GM18870 (cell line): ENCODE measurements at regions not wholly inside any gene's neighbourhood (a gene's known extent, or its start where the extent isn't known, plus 50 kb on each side); places are given as distances from the start of the nearest gene placed in this dataset.

Experiments used
- ATAC-seq: cut with Tn5 transposase; IDR thresholded peaks from one replicate; pipeline ENCODE4 v1.9.1; 2021; ENCODE audit warnings: moderate library complexity; ENCODE audit not compliant: unreplicated experiment

DNA sequence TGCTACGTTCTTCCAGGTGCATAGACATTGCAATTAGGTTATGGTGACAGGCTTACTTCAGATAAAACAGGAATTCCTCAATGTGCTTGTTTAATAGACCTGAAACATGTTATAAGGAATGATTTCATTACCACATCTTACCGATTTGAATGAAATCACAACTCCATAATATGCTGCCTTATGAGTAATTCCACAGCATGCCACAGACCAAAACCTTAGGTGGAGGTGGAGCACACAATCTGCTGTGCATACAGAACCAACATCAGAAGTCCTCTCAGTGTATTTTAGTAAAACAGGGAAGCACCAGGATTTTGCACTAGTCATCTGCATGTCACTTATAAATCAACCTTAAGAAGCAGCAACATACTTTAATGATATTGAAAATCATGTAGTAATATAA is 148.9 kb upstream of the TSHZ2 start:
- ATAC-seq = no peak

DNA sequence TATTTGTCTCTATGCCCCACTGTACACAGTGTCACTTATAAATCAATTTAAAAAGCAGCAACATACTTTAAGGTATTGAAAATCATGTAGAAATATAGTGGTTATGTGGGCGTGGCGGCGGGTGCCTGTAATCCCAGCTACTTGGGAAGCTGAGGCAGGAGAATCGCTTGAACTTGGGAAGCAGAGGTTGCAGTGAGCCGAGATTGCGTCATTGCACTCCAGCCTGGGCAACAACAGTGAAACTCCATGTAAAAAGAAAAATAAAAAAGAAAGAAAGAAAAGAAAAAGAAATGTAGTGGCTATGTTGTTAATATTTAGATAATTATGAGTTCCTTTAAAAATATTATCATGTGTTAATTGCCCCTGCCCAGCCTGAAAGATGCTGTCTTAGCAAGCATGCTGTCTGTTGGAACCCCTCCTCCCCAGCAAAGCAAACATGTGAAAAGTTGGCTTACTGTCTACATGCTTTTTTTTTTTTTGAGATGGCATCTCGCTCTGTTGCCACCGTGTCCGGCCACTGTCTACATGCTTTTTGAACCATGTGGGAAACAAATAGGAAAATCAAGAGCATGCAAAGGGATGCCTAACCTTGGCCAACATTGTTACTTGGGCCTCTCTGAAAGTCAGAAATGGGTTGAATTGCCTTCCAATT is 151.4 kb upstream of the TSHZ2 start:
- no peak for ATAC-seq

DNA sequence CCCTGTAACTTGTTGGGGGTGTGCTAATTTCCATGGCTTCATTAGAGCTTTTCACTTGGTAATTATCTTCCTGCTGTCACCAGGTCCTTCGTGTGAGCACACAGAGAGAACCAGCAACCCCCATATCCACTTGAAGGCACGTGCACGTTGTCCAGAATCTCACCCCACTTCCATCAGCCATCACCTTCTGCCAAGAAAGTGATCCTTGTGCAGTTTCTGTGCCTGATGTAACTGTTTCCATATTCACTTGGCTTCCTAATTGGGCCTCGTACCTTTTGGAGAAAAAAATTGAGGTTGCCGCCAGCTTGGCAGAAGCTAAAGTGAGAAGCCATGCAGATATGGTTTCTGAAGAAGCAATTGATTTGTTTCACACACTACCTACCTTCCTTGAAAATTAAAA is 153.7 kb upstream of the TSHZ2 start:
- no peak for ATAC-seq

DNA sequence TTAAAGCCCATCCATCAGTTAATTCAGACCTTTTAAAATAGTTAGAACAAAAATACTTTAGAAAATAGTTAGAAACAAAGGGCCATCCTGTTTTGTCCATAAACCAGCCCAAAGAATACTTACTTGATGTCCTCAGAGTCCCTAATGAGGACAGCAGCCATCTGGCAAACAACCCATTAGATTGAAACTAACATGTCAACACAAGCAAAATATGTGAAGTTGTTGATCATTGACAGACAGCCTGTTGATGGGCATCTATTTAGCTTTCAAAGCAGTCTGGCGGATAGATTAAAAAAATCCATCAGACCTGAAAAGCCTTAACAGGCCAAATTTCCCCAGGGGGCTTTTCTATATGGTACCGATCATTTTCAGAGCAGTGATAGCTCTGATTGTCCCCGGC is 154.2 kb upstream of the TSHZ2 start:
- ATAC-seq = no peak

DNA sequence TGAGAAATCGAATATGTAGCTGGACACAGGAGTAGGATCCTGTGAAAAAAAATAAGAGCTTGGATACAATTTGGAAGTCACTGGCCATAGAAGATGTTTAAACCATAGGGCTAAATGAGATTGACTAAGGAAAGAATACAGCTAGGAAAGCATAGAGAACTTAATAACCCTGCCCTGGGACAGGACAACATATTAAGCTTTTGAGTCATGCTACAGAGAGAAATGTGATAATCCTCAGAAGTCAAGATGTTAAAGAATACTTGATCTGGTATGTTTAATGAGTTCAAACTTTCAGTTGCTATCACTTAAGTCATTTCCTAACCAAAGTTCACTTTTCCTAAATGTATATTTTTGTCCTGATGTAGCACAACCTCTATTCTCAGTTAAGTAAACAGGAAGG is 154.6 kb upstream of the TSHZ2 start:
- no peak for ATAC-seq

DNA sequence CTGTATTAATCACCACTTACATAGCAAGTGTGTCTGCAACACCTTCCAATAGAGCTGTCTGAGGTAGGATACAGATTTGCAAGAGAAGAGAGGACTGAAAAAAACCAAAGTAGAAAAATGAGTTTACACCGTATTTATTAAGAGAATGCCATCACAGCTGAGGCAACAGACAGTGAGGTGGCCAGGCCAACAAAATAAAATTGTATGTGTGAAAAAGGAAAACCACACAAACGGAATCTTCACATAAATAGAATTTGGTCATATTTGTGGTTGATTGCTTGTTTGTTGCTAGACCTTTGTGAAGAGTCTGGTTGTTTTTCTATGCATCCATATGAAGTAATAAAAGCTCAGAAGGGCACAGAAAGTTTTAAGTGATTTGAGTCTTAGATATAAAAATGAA is 157.8 kb upstream of the TSHZ2 start:
- ATAC-seq = no peak

DNA sequence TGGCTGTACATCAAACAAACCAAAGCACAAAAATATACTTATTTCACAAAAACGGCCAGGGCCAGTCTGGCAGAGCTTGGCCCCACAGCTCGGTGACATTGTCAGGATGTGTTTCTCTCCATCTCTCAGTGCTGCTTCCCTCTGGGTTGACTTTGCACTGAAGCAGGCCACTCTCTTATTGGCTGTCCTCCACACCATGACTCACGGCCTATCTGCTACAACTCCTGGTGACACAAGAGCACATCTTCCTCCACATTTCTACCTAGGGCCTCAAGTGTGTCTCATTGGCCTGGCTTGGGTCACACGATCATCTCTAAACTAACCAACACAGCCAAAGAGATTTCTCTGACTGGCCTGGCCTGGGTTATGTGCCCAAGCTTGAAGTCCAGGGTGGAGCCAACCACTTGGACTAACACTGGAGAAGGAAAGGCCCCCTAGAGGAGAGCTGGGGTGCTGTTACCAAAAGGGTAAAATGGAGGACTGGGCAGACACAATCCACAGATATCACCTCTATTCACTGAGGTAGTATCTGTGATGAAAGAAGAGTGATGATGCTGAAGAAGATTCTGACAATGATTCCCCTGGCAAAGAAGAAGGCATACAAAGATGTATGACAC is 159.8 kb upstream of the TSHZ2 start:
- no peak for ATAC-seq

DNA sequence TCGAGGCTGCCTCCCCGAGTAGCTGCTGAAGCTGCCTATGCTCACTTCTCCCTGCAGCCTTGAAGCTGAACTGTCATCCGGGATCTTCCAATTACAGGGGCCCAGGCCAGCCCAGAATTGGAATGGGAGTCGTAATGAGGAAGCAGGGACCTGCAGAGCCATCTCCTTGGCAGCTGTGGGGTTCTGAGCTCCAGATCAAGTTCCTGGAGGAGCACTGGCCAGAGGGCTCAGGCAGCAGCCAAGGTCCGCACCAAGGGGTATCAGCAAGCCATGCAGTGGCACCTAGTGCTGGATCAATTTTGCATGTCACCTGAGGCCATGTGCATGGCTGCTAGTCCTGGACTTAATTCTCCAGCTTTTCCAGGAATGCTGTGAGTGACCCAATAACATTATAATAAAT is 163.2 kb upstream of the TSHZ2 start:
- ATAC-seq = no peak

DNA sequence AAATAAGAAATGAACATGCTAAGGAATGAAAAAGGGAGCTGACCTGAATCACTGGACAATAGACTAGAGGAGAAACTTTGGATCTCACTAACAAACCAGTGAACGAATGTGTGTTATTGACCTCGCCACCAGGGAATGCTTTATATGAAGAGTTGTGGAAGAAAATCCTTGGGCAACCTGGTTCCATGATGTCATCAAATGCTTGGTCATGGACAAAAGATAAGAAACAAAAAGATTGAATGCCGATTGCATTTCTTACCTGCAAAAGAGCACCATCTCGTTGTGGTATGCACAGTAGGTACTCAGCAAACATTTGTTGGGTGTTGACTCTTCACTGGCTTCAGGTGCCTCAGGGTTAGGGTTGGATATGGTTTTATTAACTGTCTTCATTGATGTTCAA is 165.2 kb upstream of the TSHZ2 start:
- no peak for ATAC-seq

DNA sequence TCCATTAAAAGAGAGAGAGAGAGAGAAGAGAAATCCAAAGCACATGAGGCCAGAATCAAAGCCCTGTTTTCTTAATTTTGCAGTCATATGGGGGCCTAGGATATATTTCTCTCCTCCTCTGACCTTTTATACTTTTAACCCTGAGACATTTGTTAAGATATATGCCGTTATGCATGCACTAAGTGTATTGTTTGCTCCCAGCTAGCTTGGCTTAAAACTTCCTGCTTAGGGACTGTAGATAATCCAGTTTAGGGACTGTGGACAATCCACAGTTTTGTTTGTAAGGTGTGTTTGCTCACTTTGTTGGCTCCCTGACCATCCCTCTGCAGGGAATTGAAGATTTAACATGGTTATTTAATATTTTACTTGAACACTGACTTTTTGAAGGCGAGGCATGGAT is 166.3 kb upstream of the TSHZ2 start:
- no peak for ATAC-seq

DNA sequence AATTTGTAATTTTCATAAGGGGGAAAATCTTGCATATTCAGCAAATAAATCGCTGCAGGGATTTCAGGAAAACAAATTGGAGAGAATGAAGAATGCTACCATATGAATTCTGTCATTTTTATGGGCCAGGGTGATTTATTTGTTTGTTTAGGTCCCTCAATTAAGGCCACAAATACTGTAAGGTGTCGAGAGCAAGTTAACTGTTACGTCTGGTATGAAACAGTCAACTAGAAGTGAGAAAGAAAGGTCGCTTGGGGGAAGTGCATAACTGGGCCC is 166.9 kb upstream of the TSHZ2 start:
- ATAC-seq = no peak

DNA sequence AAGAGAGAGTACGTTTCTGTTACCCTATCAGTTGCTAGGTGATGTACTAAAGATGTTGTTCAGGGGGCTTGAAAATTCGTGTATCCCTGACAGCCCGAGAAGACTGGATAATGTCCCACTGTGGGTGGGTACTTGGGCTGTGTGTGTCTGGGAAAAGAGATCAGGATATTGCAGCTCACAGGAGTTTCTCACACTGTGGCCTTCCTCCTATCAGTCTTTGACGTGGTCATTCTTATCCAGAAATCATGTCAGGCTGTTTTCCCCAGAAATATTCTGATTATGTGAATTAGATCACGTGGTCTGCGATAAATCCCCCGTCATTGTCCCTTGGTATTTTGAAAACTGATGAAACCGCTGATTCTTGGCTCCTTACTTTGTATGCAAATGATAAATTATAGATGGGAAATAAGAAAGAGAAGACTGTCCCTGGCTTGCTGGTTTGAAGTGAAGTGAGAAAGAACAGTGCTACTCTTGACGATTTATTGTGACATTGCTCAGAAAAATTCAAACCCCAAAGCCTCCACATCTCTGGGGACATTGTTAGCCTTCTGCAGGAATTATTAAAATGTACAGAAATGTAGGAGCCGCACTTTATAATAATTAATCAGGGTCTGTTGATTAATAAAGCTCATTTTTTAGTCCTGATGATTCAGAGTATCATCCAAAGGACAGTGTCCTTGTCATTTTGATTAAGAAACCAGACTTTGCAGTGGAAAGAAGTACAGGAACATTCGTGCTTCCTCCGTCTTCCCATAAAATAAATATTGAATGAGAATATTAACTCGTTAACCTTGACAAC is 167.5 kb upstream of the TSHZ2 start:
- no peak for ATAC-seq

DNA sequence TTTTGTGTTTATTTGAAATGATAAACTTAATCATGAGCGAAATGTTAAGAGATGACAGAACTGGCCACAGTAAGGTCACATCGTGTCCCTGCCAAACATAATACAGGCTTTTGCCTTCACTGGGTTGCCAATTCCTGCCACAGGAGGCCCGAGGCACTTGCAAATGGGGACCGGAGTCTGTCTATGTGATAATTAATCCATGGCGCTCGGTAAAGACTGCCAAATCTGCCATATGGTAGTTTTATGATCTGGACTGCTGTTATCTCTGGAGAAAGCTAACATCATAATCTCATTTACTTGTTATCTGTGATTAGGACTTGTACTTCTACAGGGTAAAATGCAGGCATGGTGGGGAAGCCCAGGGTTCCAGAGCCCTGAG is 170.5 kb upstream of the TSHZ2 start:
- no peak for ATAC-seq

DNA sequence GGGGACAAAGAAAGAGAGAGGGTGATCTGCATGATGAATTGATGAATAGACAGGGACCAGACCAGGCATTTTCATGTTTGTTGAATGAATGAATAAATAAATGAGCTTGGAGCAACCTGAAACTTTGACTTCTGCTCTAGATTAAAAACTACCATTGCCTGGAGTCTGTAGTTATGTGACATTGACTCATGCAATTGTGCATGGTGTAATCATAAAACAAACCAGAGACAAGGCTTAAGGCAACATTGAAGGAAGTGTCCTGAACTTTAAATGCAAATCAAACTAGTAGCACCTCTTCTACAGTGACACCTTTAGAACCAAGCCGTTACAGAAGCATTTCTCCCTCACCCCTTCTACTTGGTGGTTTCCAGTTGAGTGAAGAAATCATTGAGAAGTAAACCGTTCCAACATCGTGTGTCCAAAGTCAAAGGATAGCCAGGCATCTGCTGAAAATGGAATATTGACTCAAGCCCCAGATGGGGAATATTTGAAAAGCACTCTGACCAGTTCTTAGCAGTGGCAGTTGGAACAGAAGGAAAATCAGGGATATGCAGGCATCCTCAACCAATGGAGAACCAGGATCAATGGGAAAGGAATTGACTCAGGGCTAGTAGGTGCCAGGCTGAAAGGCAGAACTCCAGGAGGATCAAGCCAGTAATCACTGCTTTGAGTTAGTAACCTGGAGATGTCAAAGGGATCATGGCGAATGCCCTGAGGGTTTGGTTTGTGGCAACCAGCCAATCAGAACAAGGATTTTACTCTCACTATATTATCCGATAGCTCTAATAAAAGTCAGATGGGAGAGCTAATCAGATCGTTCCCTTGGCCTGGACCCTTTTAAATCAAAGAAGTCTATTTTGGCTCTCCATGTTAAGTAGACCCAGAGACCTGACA is 171.2 kb upstream of the TSHZ2 start:
- no peak for ATAC-seq

DNA sequence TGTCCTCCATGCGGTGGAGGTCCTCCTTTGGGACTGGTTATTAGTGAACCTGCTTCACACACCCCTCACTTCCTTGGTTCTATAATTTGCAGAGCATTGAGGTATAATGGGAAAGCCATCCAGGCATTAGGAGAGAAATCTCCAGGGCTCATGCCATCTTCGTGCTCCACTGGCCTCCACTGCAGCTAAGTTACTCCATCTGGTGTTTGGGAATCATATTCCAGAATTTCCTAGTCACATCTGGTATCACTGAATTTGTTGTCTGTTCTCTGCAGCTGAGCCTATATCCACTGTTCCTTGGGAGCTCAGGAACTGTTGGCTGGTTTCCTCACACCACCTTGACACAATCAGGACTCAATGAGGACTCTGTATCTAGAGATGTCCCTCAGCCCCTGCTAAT is 173.0 kb upstream of the TSHZ2 start:
- no peak for ATAC-seq

DNA sequence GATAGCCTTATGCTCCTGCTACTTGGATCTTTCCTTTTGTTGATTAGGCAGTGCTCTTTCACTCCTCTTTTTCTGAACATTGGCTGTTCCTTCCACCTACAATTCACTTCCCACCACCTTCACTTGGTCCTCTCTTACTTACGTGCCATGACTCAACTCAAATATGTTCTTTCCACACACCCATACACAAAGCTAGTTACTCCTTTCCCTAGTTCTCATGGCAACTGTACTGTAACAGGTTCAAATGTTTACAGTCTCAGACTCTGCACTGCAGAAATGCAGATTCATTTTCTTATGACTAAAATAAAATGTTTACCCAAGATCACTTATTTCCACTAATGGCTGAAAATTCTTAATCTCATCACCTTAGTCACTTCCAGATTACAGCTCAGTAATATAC is 174.0 kb upstream of the TSHZ2 start:
- ATAC-seq = no peak

DNA sequence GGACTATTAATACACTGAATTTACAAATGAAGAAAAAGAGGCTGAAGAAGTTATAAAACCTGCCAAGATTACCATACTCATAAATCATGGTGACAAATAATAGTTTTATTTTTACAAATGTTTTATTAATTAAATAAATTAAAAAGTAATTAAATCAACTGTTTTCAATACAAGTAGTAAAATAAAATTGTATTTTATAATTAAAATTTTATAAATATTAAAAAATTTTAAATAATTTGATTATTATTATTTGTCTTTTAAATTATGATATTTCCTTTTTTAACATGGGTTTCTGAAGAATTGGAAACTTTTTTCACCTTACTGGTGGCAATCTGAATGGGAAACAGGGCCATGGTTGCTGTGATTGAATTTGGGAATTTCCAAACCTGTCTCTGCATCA is 177.3 kb upstream of the TSHZ2 start:
- ATAC-seq = no peak

DNA sequence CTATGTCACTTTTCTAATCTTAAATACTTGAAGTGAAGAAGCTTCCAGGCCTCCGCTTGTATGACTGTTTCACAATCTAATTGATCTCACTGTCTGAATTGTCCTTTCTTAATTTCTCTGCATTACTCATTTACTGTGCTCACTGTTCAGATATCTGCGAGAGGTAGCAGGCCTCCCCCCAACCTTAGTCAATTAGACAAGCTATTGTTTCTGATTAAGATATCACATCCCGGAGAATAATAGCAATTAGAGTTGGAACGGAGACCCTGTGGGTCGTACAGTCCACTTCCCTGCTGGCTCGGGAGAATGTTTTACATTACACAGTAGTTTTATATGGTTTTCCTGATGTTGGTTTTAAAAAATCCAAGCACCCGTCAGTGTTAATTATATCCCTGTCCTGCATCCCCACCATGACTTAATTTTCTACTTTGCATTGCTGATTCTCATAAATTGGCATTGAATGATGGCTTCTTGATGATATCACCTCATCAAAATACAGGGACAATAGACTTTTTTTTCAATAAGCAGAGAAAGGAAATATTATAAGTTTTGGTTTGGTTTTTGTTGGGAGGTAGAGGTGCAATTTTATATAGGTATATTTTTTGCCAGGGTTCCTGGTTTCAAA is 178.7 kb upstream of the TSHZ2 start:
- ATAC-seq = no peak

DNA sequence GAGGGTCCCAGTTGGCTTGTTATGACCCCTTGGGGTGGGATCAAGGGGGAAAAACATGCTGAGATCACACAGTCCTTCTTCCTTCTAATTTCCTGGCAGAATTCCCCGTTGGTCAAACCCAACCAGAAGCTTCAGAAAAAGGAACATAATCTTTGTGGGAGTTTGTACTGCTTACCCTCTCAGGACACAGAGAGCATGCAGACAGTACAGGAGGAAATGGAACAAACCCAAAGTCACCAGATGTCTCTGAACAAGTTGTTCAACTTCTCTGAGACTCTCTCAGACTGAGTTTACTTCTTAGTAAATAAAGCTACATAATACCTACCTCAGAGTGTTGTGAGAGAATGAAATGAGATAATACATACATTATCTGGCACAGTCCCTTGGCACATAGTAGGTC is 181.1 kb upstream of the TSHZ2 start:
- ATAC-seq = no peak

DNA sequence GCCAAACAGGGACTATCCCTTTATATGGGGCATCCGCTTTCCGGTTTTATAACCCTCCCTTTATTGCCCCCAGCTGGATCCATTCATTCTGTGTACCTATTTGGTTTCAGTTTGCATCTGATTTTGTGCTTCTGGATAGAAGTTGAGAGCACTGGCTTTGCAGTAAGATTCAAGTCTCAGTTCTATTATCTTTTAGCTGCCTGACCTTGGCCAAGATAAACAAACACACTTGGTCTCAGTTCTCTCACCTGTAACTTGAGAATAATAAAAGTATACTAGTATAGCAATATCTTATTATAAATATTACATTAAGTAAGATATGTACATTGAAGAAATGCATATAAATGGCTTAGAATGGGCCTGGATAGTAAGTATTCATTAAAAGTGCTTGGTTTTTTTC is 182.4 kb upstream of the TSHZ2 start:
- no peak for ATAC-seq

DNA sequence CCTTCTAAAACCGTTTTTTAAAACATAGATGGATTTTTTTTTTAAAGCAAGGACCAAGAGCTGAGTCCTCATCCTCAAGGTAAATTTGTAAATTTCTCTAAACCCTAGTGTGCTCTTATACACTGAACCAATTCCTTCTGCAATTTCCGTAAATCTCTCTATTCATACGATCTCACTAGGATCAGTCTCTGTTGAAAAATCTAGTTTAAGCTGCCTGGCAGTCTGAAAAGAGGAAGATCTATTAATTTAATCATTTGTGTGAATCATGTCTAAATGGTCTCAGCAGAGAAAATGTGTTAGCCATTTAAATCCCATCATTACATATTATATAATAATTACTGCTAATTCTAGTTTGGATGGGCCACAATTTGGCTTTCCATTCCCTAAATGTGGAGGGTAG is 184.2 kb upstream of the TSHZ2 start:
- no peak for ATAC-seq
